WI38 (cell line): ENCODE measurements at regions not wholly inside any gene's neighbourhood (a gene's known extent, or its start where the extent isn't known, plus 50 kb on each side); places are given as distances from the start of the nearest gene placed in this dataset.

Experiments
- H3K4me3 ChIP-seq: 2 replicates; pipeline ENCODE4 v1.5.1; 2011; ENCODE audit warnings: low read depth, mild to moderate bottlenecking, control low read depth, low read length
- TF ChIP-seq, protein P1 (sequence below): IDR thresholded peaks from 2 replicates; pipeline ENCODE4 v1.5.1; 2012; ENCODE audit warnings: low read depth, mild to moderate bottlenecking, control low read depth, low read length

DNA sequence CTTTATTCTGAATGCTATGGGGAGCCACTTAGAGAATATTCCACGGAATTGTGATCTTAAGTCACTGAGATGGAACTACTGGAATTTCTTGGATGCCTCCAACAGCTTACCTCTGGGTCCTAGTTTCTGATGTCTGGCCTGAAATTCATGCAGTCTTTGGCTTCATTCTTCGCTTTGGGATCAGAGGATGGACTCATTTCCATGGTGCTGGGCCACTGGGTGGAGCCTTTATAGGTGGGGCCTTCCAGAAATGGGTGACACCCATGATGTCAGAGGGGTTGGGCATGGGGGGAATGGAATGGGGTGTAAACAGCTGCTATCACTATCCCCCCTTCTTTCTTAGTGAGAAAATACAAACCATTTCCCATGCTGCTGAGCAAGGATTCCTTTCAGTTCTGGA is 73.7 kb upstream of the FGGY start:
- H3K4me3 ChIP-seq: no peak overlapping the region
- TF ChIP-seq, protein P1, sequence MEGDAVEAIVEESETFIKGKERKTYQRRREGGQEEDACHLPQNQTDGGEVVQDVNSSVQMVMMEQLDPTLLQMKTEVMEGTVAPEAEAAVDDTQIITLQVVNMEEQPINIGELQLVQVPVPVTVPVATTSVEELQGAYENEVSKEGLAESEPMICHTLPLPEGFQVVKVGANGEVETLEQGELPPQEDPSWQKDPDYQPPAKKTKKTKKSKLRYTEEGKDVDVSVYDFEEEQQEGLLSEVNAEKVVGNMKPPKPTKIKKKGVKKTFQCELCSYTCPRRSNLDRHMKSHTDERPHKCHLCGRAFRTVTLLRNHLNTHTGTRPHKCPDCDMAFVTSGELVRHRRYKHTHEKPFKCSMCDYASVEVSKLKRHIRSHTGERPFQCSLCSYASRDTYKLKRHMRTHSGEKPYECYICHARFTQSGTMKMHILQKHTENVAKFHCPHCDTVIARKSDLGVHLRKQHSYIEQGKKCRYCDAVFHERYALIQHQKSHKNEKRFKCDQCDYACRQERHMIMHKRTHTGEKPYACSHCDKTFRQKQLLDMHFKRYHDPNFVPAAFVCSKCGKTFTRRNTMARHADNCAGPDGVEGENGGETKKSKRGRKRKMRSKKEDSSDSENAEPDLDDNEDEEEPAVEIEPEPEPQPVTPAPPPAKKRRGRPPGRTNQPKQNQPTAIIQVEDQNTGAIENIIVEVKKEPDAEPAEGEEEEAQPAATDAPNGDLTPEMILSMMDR: no peak

DNA sequence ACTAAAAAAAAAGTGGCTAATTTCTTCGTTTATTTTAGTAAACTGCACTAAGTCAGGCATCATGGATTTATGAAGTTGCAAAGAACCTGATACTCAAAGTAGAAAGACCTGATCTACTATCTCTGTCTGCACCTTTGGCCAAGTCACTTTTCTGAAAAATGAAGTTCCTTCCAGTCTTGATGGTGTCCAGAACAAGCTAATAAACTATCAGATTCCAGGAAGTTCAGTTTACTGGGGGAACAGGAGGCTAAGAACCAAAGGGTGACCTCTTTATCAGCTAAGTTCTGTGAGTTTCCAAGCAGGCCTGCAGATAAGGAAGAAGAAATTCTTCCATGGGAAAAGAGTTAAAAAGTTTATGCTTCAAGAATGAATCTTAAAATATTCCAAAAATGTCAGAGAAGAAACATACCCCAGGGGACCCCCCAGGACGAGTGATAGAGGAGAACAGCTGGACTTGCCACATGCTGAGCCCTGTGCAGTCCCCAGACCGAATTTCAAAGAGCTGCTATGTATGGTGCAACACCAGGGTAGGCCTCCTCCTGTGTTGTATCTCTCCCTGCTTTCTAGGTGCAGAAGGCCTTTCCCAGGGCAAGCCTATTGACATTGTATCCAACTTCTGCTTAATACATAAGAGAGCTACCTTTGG is 72.8 kb upstream of the FGGY start:
- TF ChIP-seq, protein P1: no peak
- no peak overlapping the region for H3K4me3 ChIP-seq

DNA sequence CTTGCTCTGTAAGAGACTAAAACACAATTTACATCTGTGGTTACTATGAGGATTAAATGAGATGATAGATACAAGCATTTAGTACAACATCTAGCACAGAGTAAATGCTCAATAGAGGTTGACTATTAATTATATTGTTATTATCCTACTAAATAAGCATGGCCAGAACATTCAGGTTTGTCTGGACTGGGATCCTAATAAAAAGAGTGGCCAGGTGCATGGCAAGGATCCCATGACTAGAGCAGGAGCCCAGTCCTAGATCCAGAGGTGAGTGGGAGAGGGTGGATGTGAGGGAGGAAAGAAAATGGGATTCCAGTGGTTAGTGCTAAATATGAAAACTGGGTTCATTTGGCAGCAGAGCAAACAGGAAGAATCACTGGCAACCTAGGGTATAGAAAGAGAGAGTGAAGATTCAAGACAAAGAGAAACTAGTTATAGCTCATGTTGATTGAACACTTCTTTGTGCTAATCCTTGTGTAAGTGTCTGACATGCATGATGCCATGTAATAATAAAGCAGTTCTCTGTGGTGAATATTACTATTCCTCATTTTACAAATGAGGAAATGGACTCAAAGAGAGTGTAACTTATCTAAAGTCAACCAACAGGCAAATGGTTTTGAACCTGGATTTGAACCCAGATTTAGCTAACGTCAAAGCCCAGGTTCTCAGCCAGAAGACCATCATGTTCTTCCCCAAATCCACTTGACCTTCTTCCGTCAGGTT is 71.1 kb upstream of the FGGY start:
- TF ChIP-seq, protein P1: no peak
- H3K4me3 ChIP-seq: no peak overlapping the region

DNA sequence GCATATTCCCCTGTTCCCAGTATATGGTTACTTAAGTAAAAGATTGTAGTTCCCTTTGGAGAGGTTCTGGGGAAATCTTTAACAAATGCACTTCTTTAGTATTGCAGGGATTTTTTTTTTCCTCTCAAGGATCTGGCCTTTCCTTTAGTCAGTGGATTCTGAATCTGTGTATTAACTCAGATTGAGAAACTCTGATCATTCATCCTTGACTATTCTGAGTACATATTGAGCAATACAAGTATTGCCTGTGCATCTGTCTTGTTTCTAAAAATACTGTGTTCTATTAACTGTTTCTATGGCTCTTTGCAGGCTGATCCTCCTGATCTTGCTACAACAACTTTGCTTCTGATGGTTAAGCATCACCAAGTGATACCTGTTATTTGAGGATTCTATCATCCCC is 67.8 kb upstream of the FGGY start:
- TF ChIP-seq, protein P1: no peak

DNA sequence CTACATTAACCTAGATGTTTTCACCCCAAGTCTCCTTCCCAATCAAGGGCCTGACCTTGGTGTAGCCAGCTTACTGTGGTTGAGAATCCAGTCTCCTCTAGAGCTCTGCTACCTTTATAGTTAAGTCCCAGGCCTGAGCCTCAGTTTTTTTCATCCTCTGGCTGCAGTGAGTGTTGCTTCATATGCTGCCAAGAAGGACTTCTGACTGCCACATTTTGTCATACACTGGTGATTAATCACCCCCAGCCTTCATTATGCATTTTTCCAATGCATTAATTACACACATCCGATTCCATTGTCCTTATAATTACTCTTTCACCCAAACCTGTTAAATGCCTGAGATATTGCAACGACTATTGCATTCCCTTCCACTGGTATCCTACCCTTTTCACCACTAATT is 66.3 kb upstream of the FGGY start:
- TF ChIP-seq, protein P1: no peak
- no peak overlapping the region for H3K4me3 ChIP-seq

More for the DNA sequence above, 67.8 kb upstream of the FGGY start:
- H3K4me3 ChIP-seq: no peak overlapping the region

DNA sequence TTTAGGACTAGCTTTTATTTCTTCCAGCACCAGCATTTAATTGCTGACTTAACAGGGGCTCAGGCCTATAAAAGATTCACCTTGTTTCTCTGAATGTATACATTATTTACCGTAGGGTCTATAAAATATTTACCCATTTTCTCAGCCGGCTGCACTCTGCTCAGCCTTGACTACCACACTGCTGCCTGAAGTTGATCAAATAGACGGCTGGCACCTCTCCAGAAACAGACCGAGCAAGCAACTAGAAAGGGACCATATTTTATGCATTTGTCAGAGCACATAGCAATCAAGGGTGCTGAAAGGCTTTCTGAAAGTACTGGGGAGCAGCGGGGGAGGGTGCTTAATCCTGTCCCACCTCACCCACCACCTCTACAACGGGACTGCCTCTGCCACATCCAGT is 64.7 kb upstream of the FGGY start:
- H3K4me3 ChIP-seq: no peak overlapping the region
- TF ChIP-seq, protein P1: no peak

DNA sequence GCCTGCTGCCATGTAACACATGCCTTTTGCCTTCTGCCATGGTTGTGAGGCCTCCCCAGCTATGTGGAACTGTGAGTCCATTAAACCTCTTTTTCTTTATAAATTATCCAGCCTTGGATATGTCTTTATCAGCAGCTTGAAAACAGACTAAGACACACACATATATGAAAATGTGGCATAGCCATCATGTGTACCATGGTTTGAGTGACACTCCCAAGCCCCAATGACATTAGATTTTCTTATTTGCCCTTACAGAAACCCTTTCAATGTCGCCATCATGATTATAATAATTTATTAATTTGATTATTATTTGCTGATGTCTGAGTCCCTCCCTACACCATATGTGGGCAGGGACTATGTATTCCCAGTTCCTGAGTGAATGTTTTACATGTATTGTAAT is 63.5 kb upstream of the FGGY start:
- H3K4me3 ChIP-seq: no peak overlapping the region
- TF ChIP-seq, protein P1: no peak
